ENCODE measurements at regions not wholly inside any gene's neighbourhood (a gene's known extent, or its start where the extent isn't known, plus 50 kb on each side); places are given as distances from the start of the nearest gene placed in this dataset.

- Histone ChIP-seq H4K20me1 (ENCODE audit: insufficient read depth, low read length) (no peaks in the 10 kb centered on the region), H3K4me2 (ENCODE audit: low read length) (no peak overlapping the region), H3K27me3 (ENCODE audit: insufficient read depth, low read length) (no peaks in the 10 kb centered on the region), H3K36me3 (ENCODE audit: insufficient read depth, low read length) (no peaks in the 10 kb centered on the region), H2AFZ (ENCODE audit: low read length) (no peak overlapping the region), H3F3A (ENCODE audit: insufficient read depth, low read length) (no peaks in the 10 kb centered on the region), H3K9me2 (ENCODE audit: low read depth, low read length) (no peaks in the 10 kb centered on the region), H3K9me3 (ENCODE audit: low read length) (no peaks in the 10 kb centered on the region), H3K27ac (ENCODE audit: low read depth, low read length, poor library complexity, severe bottlenecking) (no peak overlapping the region), H3K9ac (ENCODE audit: low read length) (no peak overlapping the region), H3K79me2 (ENCODE audit: insufficient read depth, low read length) (no peaks in the 10 kb centered on the region), H3K4me3 (ENCODE audit: low read depth, low read length, poor library complexity, severe bottlenecking) (no peak overlapping the region), H3K4me1 (ENCODE audit: insufficient read depth, low read length, severe bottlenecking) (peaks cover 6% of the 10 kb centered on the region)
- TF ChIP-seq EZH2 (IDR thresholded peaks at IDR 0.05; ENCODE audit: borderline replicate concordance, low read length): no peak
- TF ChIP-seq CTCF (IDR thresholded peaks at IDR 0.05; ENCODE audit: low read length): no peak
These were observed 104.9 kb downstream of the DUSP10 start for GRCh38 chr1:221636967-221637366.

GRCh38 chr1:221637641-221638041, 104.2 kb downstream of the DUSP10 start:
- H3K4me2 ChIP-seq (ENCODE audit: low read length): no peak overlapping the region
- H3K36me3 ChIP-seq (ENCODE audit: insufficient read depth, low read length): no peaks in the 10 kb centered on the region
- no peaks in the 10 kb centered on the region for H3K79me2 ChIP-seq (ENCODE audit: insufficient read depth, low read length)
- H3K27ac ChIP-seq (ENCODE audit: low read depth, low read length, poor library complexity, severe bottlenecking): no peak overlapping the region
- no peaks in the 10 kb centered on the region for H3K9me3 ChIP-seq (ENCODE audit: low read length)
- H3K4me1 ChIP-seq (ENCODE audit: insufficient read depth, low read length, severe bottlenecking): peaks cover 6% of the 10 kb centered on the region
- no peaks in the 10 kb centered on the region for H3K9me2 ChIP-seq (ENCODE audit: low read depth, low read length)
- H3F3A ChIP-seq (ENCODE audit: insufficient read depth, low read length): no peaks in the 10 kb centered on the region
- no peak overlapping the region for H2AFZ ChIP-seq (ENCODE audit: low read length)
- no peaks in the 10 kb centered on the region for H3K27me3 ChIP-seq (ENCODE audit: insufficient read depth, low read length)
- TF ChIP-seq EZH2 (IDR thresholded peaks at IDR 0.05; ENCODE audit: borderline replicate concordance, low read length) (no peak), CTCF (IDR thresholded peaks at IDR 0.05; ENCODE audit: low read length) (peak; percentile 31; the same call in 1 of the 2 replicates)
- no peaks in the 10 kb centered on the region for H4K20me1 ChIP-seq (ENCODE audit: insufficient read depth, low read length)
- no peak overlapping the region for H3K4me3 ChIP-seq (ENCODE audit: low read depth, low read length, poor library complexity, severe bottlenecking)
- no peak overlapping the region for H3K9ac ChIP-seq (ENCODE audit: low read length)

- Histone ChIP-seq H3K27ac (ENCODE audit: low read depth, low read length, poor library complexity, severe bottlenecking) (no peak overlapping the region), H3K9me2 (ENCODE audit: low read depth, low read length) (no peaks in the 10 kb centered on the region), H3F3A (ENCODE audit: insufficient read depth, low read length) (no peaks in the 10 kb centered on the region), H2AFZ (ENCODE audit: low read length) (no peak overlapping the region), H3K79me2 (ENCODE audit: insufficient read depth, low read length) (no peaks in the 10 kb centered on the region), H4K20me1 (ENCODE audit: insufficient read depth, low read length) (no peaks in the 10 kb centered on the region), H3K36me3 (ENCODE audit: insufficient read depth, low read length) (no peaks in the 10 kb centered on the region), H3K4me3 (ENCODE audit: low read depth, low read length, poor library complexity, severe bottlenecking) (no peak overlapping the region), H3K9ac (ENCODE audit: low read length) (no peak overlapping the region), H3K27me3 (ENCODE audit: insufficient read depth, low read length) (no peaks in the 10 kb centered on the region), H3K4me2 (ENCODE audit: low read length) (no peak overlapping the region), H3K9me3 (ENCODE audit: low read length) (no peaks in the 10 kb centered on the region), H3K4me1 (ENCODE audit: insufficient read depth, low read length, severe bottlenecking) (peaks cover 10% of the 10 kb centered on the region)
- TF ChIP-seq EZH2 (IDR thresholded peaks at IDR 0.05; ENCODE audit: borderline replicate concordance, low read length) (no peak), CTCF (IDR thresholded peaks at IDR 0.05; ENCODE audit: low read length) (no peak)
These were observed 103.3 kb downstream of the DUSP10 start for GRCh38 chr1:221638595-221638994.
